PC-9 (cell line): ENCODE measurements at regions not wholly inside any gene's neighbourhood (a gene's known extent, or its start where the extent isn't known, plus 50 kb on each side); places are given as distances from the start of the nearest gene placed in this dataset.
"Not testable (repeated sequence)": the region's sequence is repeated elsewhere in the genome, so short reads cannot be mapped to it uniquely, and the experiment has no call there.

Source experiments
- BruUV-seq: library from RNA; stranded (reverse); fragments of 400-500 nt; replicated peaks from 2 replicates; lab custom pipeline; 2021; lab: Mats Ljungman, UMichigan
- CTCF ChIA-PET: fragments of 300-600 bp; sonication (Branson Sonifier 250); formaldehyde crosslinking; loops from one replicate; lab custom pipeline; 2022; ENCODE audit warnings: antibody characterized with exemption; lab: Charles Lee
- POLR2A ChIA-PET: fragments of 300-600 bp; sonication (Branson Sonifier 250); formaldehyde crosslinking; loops from one replicate; lab custom pipeline; 2022; ENCODE audit warnings: antibody characterized with exemption; ENCODE audit not compliant: unreplicated experiment; lab: Charles Lee
- DNase-seq, 2 experiments: peaks; one replicate each; pipeline versions ENCODE4 v3.0.0 to v3.0.0-alpha.2; 2015 to 2022; ENCODE audit warnings: mixed read lengths in 1 of 2
- H2AFZ ChIP-seq: fragments of 200-600 bp; sonication (generic); 2 replicates; pipeline ENCODE4 v1.8.1; 2017; ENCODE audit warnings: antibody characterized with exemption
- H3F3A ChIP-seq: fragments of 200-600 bp; sonication (generic); 2 replicates; pipeline ENCODE4 v1.8.1; 2017; ENCODE audit warnings: antibody characterized with exemption, mild to moderate bottlenecking, low read depth; ENCODE audit not compliant: insufficient read depth
- H3K27ac ChIP-seq: fragments of 200-600 bp; sonication (generic); 2 replicates; pipeline ENCODE4 v1.6.1; 2016; ENCODE audit warnings: mixed run types
- H3K27me3 ChIP-seq: fragments of 200-600 bp; sonication (generic); 2 replicates; pipeline ENCODE4 v1.6.1; 2016; ENCODE audit warnings: low read depth, mixed run types; ENCODE audit not compliant: insufficient read depth
- H3K36me3 ChIP-seq: fragments of 200-600 bp; sonication (generic); 2 replicates; pipeline ENCODE4 v1.6.1; 2016; ENCODE audit warnings: low read depth, mixed run types
- H3K4me1 ChIP-seq: fragments of 200-600 bp; sonication (generic); replicated peaks from 2 replicates; pipeline ENCODE4 v1.6.1; 2016; ENCODE audit warnings: mixed run types; ENCODE audit not compliant: insufficient read depth
- H3K4me2 ChIP-seq: fragments of 200-600 bp; sonication (generic); 2 replicates; pipeline ENCODE4 v1.6.1; 2017; ENCODE audit warnings: mixed run types
- H3K4me3 ChIP-seq: fragments of 200-600 bp; sonication (generic); 2 replicates; pipeline ENCODE4 v1.6.1; 2016; ENCODE audit warnings: mixed run types
- H3K79me2 ChIP-seq: fragments of 200-600 bp; sonication (generic); 2 replicates; pipeline ENCODE4 v1.6.1; 2017; ENCODE audit warnings: low read depth, mixed run types
- H3K9me2 ChIP-seq: fragments of 200-600 bp; sonication (generic); 2 replicates; pipeline ENCODE4 v1.8.1; 2017; ENCODE audit warnings: mild to moderate bottlenecking; ENCODE audit not compliant: insufficient read depth
- H3K9me3 ChIP-seq: fragments of 200-600 bp; sonication (generic); 2 replicates; pipeline ENCODE4 v1.8.1; 2016; ENCODE audit warnings: low read depth; ENCODE audit not compliant: insufficient read depth
- H4K20me1 ChIP-seq: fragments of 200-600 bp; sonication (generic); 2 replicates; pipeline ENCODE4 v1.8.1; 2017; ENCODE audit not compliant: insufficient read depth
- EZH2 ChIP-seq: fragments of 200-600 bp; sonication (generic); IDR thresholded peaks from 2 replicates; pipeline ENCODE4 v1.8.0; 2017; ENCODE audit warnings: antibody characterized with exemption, low read depth
- intact Hi-C: fragments of 100-400 bp; cut with micrococcal nuclease; formaldehyde crosslinking; loops from one replicate; pipeline ENCODE4 v1.10.0; 2022; ENCODE audit not compliant: unreplicated experiment
- TF ChIP-seq, protein P1 (sequence below): fragments of 200-600 bp; sonication (generic); conservative IDR thresholded peaks from 2 replicates; pipeline ENCODE4 v1.6.1; 2017; ENCODE audit warnings: mixed run types, antibody characterized with exemption, mild to moderate bottlenecking, moderate library complexity

- Histone ChIP-seq H3K4me3 (no peak overlapping the region), H3K79me2 (no peaks in the 10 kb centered on the region), H4K20me1 (no peaks in the 10 kb centered on the region), H3K36me3 (no peaks in the 10 kb centered on the region), H3K27ac (no peak overlapping the region), H3K4me2 (no peak overlapping the region), H3F3A (peaks cover 13% of the 10 kb centered on the region), H3K27me3 (no peaks in the 10 kb centered on the region), H3K9me2 (no peaks in the 10 kb centered on the region), H3K9me3 (peaks cover 4% of the 10 kb centered on the region; the same call in 1 of the 2 replicates), H2AFZ (no peak overlapping the region), H3K4me1 (peaks cover 23% of the 10 kb centered on the region)
- DNase-seq: peak in 1 of 2 experiments; percentile 32
- ChIA-PET POLR2A (no interaction called here), CTCF (no interaction called here)
- BruUV-seq: no TSS peak
- intact Hi-C loops: no loop called here
- TF ChIP-seq, protein P1, sequence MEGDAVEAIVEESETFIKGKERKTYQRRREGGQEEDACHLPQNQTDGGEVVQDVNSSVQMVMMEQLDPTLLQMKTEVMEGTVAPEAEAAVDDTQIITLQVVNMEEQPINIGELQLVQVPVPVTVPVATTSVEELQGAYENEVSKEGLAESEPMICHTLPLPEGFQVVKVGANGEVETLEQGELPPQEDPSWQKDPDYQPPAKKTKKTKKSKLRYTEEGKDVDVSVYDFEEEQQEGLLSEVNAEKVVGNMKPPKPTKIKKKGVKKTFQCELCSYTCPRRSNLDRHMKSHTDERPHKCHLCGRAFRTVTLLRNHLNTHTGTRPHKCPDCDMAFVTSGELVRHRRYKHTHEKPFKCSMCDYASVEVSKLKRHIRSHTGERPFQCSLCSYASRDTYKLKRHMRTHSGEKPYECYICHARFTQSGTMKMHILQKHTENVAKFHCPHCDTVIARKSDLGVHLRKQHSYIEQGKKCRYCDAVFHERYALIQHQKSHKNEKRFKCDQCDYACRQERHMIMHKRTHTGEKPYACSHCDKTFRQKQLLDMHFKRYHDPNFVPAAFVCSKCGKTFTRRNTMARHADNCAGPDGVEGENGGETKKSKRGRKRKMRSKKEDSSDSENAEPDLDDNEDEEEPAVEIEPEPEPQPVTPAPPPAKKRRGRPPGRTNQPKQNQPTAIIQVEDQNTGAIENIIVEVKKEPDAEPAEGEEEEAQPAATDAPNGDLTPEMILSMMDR: no peak
- no peak for TF ChIP-seq EZH2
Measured at GRCh38 chr2:240259201-240259923, 118.9 kb upstream of the OTOS start.

GRCh38 chr2:240259924-240260529 lies 119.6 kb upstream of the OTOS start:
- Histone ChIP-seq H3K4me1 (peaks cover 18% of the 10 kb centered on the region), H3K9me2 (no peaks in the 10 kb centered on the region), H3F3A (peaks cover 13% of the 10 kb centered on the region), H2AFZ (no peak overlapping the region), H4K20me1 (no peaks in the 10 kb centered on the region), H3K4me2 (no peak overlapping the region), H3K36me3 (no peaks in the 10 kb centered on the region), H3K4me3 (no peak overlapping the region), H3K79me2 (no peaks in the 10 kb centered on the region), H3K27ac (no peak overlapping the region), H3K27me3 (no peaks in the 10 kb centered on the region), H3K9me3 (peaks cover 4% of the 10 kb centered on the region; the same call in 1 of the 2 replicates)
- BruUV-seq: no TSS peak
- peak in 1 of 2 experiments; percentile 21 for DNase-seq
- ChIA-PET POLR2A (no interaction called here), CTCF (no interaction called here)
- TF ChIP-seq, protein P1: no peak
- TF ChIP-seq EZH2: no peak
- intact Hi-C loops: no loop called here

DNA sequence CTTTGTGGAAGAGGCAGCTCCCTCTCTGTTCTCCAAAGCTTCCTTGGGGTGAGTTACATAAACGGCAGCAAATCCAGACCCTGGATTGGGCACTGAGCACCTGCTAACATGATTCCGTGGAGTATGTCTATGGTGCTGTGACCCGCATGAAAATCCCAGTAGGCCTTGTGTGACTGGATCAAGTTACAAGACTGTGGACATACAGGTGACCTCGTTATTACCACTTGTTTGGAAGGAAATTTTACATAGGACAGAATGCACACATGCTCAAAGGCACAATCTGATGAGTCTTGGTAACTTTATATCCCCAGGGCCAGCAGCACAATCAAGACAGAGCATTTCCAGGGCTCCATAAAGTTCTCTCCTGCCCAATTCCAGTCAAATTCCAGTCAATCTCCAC lies 120.2 kb upstream of the OTOS start:
- Histone ChIP-seq H4K20me1 (no peaks in the 10 kb centered on the region), H2AFZ (no peak overlapping the region), H3K79me2 (no peaks in the 10 kb centered on the region), H3F3A (peaks cover 9% of the 10 kb centered on the region), H3K4me2 (no peak overlapping the region), H3K4me3 (no peak overlapping the region), H3K36me3 (no peaks in the 10 kb centered on the region), H3K4me1 (peaks cover 11% of the 10 kb centered on the region), H3K27me3 (0 out of 2 replicates have a peak, but pooled peaks cover 4% of the 10 kb centered on the region), H3K27ac (no peak overlapping the region), H3K9me3 (peaks cover 4% of the 10 kb centered on the region; the same call in 1 of the 2 replicates), H3K9me2 (no peaks in the 10 kb centered on the region)
- ChIA-PET CTCF (no interaction called here), POLR2A (no interaction called here)
- no peak for TF ChIP-seq EZH2
- TF ChIP-seq, protein P1: no peak
- BruUV-seq: no TSS peak
- DNase-seq: peak in 1 of 2 experiments; percentile 26
- intact Hi-C loops: no loop called here

- H3K36me3 ChIP-seq, H3K4me1 ChIP-seq, H3K4me2 ChIP-seq, H3K9me3 ChIP-seq, H3K27ac ChIP-seq, BruUV-seq, H3F3A ChIP-seq, POLR2A ChIA-PET, H4K20me1 ChIP-seq, CTCF ChIA-PET, intact Hi-C loops, DNase-seq, H3K79me2 ChIP-seq, H2AFZ ChIP-seq, H3K9me2 ChIP-seq, H3K4me3 ChIP-seq: not testable (repeated sequence)
- peaks cover 23% of the 10 kb centered on the region for H3K27me3 ChIP-seq
Measured at GRCh38 chr2:240262578-240262977, 122.1 kb upstream of the OTOS start.
